ENCODE measurements at regions not wholly inside any gene's neighbourhood (a gene's known extent, or its start where the extent isn't known, plus 50 kb on each side); places are given as distances from the start of the nearest gene placed in this dataset.

- TF ChIP-seq CTCF (IDR thresholded peaks at IDR 0.05) = no peak
- no peak for TF ChIP-seq POLR2A (IDR thresholded peaks at IDR 0.05)
- no peak for TF ChIP-seq EP300 (IDR thresholded peaks at IDR 0.05)
Measured at GRCh38 chr2:129554373-129554772, 425.1 kb upstream of the RAB6C start.
